GM12864 (cell line): ENCODE measurements at regions not wholly inside any gene's neighbourhood (a gene's known extent, or its start where the extent isn't known, plus 50 kb on each side); places are given as distances from the start of the nearest gene placed in this dataset.

Experiments used
- DNase-seq: peaks from one replicate; pipeline ENCODE4 v3.0.0-alpha.2; 2011; ENCODE audit warnings: low read depth
- H3K4me3 ChIP-seq: 2 replicates; pipeline ENCODE4 v1.5.1; 2011; ENCODE audit warnings: mild to moderate bottlenecking, low read depth, low read length, control low read depth
- CTCF ChIP-seq: IDR thresholded peaks from 2 replicates; pipeline ENCODE4 v1.5.1; 2011; ENCODE audit warnings: low read depth, mild to moderate bottlenecking, moderate library complexity, low read length, control low read depth, inconsistent platforms; ENCODE audit errors: missing control alignments

DNA sequence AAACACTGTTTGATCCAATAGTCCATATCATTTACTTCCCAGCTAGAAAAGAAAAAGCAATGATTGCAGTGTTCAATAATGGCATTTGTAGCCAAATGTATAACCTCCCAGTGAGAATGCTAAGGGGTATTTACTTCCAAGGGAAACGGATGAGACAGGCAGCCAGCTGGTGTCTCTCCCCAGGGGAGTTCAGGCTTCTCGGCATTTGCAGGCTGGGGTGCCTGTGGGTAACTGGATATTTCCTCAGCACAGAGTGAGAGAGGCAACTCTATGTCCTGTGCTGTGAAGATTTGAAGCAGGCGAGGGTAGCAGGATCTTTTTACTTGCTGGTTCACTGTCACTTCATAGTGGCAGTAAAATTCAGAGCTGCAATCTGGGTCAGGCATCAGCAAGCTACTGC is 1455.6 kb upstream of the TMEM132C start:
- TF ChIP-seq CTCF = no peak
- no peak for DNase-seq

GRCh38 chr12:126819554-126819953 is 1447.4 kb upstream of the TMEM132C start:
- DNase-seq = no peak
- TF ChIP-seq CTCF = no peak
- H3K4me3 ChIP-seq = no peak overlapping the region

More for the DNA sequence above, 1455.6 kb upstream of the TMEM132C start:
- no peak overlapping the region for H3K4me3 ChIP-seq

- TF ChIP-seq CTCF = no peak
- no peak overlapping the region for H3K4me3 ChIP-seq
- DNase-seq = no peak
Observed at GRCh38 chr12:126830778-126831680, 1435.9 kb upstream of the TMEM132C start.

- no peak for TF ChIP-seq CTCF
- H3K4me3 ChIP-seq = no peak overlapping the region
- no peak for DNase-seq
Observed at GRCh38 chr12:126837697-126838096, 1429.3 kb upstream of the TMEM132C start.

DNA sequence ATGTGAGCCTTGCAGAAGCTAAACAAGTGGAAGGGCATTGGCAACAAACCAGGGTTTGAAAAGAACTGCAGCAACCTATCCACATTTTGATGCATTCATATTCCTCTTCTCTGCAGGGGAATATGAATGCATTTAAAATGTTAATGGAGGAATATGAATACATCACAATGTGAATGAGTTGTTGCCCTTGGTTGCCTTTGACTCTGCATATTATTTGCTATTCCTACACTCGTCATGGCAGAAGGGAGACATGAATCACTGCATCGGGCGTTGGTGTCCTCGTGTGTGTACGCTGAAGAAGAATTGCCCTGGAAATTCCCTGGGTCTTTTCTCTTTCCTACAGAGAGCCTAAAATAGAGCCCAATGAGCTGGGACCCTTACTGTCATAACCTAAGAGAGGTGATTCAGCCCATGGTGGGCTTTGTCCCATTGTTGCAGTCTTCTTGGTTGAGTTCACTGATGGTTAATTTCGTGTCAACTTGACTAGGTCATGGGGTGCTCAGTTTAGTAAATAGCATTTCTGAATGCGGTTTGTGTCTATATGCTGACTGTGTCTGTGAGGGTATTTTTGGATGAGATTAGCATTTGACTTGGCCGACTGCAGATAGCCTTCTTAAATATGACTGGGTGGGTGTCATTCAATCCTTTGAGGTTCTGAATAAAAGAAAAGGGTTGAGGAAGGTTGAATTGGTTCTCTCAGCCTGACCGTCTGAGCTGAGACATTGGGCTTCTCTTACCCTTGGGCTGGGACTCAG is 1422.9 kb upstream of the TMEM132C start:
- no peak for DNase-seq
- no peak overlapping the region for H3K4me3 ChIP-seq
- TF ChIP-seq CTCF = no peak

DNA sequence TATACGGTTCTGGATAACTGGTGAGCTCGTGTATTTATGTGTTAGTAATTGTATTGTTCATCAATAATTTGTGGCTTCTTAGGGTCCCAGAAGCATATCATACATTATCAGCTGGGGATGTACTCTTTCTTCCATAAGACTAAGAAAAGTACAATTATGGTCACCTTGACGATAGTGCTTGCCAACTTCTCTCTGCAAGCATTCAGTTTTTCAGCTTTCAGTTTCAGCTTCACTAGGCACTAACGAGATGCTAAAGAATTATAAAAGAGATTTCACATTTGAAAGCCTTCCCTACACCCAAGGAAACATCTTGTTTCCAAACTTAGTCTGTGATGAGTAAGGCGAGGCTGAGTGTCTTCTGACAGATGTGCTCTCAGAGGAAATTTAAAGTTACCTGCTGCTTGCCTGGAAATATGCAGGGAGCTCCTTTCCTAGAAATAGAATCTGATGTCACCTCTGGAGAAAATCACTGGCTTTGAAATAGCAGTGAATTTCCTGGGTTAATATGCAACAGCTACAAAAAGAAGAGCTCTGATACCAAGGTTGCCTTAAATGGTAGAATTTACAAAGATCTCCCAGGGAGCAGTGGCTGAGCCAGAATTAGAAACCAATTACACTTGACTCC is 1419.9 kb upstream of the TMEM132C start:
- DNase-seq = no peak

More for the DNA sequence above, 1419.9 kb upstream of the TMEM132C start:
- no peak overlapping the region for H3K4me3 ChIP-seq
- no peak for TF ChIP-seq CTCF
